Caco-2 (cell line): ENCODE measurements at regions not wholly inside any gene's neighbourhood (a gene's known extent, or its start where the extent isn't known, plus 50 kb on each side); places are given as distances from the start of the nearest gene placed in this dataset.
"Not testable (repeated sequence)": the region's sequence is repeated elsewhere in the genome, so short reads cannot be mapped to it uniquely, and the experiment has no call there.

Experiments
- BruUV-seq: library from RNA; stranded (reverse); fragments of 400-500 nt; replicated peaks from 2 replicates; lab custom pipeline; 2021; lab: Mats Ljungman, UMichigan
- CTCF ChIA-PET: fragments of 300-600 bp; sonication (Branson Sonifier 250); formaldehyde crosslinking; loops from one replicate; lab custom pipeline; 2022; ENCODE audit warnings: antibody characterized with exemption; lab: Charles Lee
- POLR2A ChIA-PET: fragments of 300-600 bp; sonication (Branson Sonifier 250); formaldehyde crosslinking; loops from one replicate; lab custom pipeline; 2022; ENCODE audit warnings: antibody characterized with exemption; lab: Charles Lee
- DNase-seq, 2 experiments: peaks; one replicate each; pipeline versions ENCODE4 v3.0.0 to v3.0.0-alpha.2; 2020 to 2022
- H3K27me3 ChIP-seq: replicated peaks from 2 replicates; pipeline ENCODE4 v1.6.0; 2011; ENCODE audit warnings: low read length; ENCODE audit not compliant: control insufficient read depth, insufficient read depth
- H3K36me3 ChIP-seq: 2 replicates; pipeline ENCODE4 v1.5.1; 2011; ENCODE audit warnings: low read length; ENCODE audit not compliant: control insufficient read depth, insufficient read depth
- H3K4me1 ChIP-seq: fragments of 250-450 bp; sonication (Bioruptor Pico); 2 replicates; pipeline ENCODE4 v1.5.1; 2020; ENCODE audit warnings: mild to moderate bottlenecking
- H3K4me3 ChIP-seq: 2 replicates; pipeline ENCODE4 v1.5.1; 2011; ENCODE audit warnings: low read depth, mild to moderate bottlenecking, control low read depth, low read length
- H3K9me3 ChIP-seq: fragments of 250-450 bp; sonication (Bioruptor Pico); 2 replicates; pipeline ENCODE4 v1.5.1; 2020; ENCODE audit warnings: mild to moderate bottlenecking, moderate library complexity
- H3K27ac Mint-ChIP-seq: one replicate; pipeline ENCODE4 v1.8.0; 2022; ENCODE audit warnings: mixed read lengths; ENCODE audit not compliant: unreplicated experiment
- H3K27me3 Mint-ChIP-seq: one replicate; pipeline ENCODE4 v1.8.0; 2022; ENCODE audit warnings: mixed read lengths; ENCODE audit not compliant: insufficient read depth, unreplicated experiment
- H3K36me3 Mint-ChIP-seq: one replicate; pipeline ENCODE4 v1.8.0; 2022; ENCODE audit warnings: mild to moderate bottlenecking, mixed read lengths; ENCODE audit not compliant: insufficient read depth, unreplicated experiment
- H3K4me1 Mint-ChIP-seq: one replicate; pipeline ENCODE4 v1.8.0; 2022; ENCODE audit warnings: low read depth, mixed read lengths; ENCODE audit not compliant: unreplicated experiment
- H3K4me3 Mint-ChIP-seq: one replicate; pipeline ENCODE4 v1.8.0; 2022; ENCODE audit warnings: mild to moderate bottlenecking, moderate library complexity, mixed read lengths; ENCODE audit not compliant: unreplicated experiment
- H3K9me3 Mint-ChIP-seq: one replicate; pipeline ENCODE4 v1.8.0; 2022; ENCODE audit warnings: mixed read lengths; ENCODE audit not compliant: unreplicated experiment
- intact Hi-C: fragments of 100-400 bp; cut with micrococcal nuclease; formaldehyde crosslinking; loops from one replicate; pipeline ENCODE4 v1.10.0; 2022; ENCODE audit not compliant: unreplicated experiment
- TF ChIP-seq, protein P1 (sequence below), 2 experiments: fragments of 200-600 bp in 1 of 2; IDR thresholded peaks; 1 replicate in 1 of 2; 2 replicates in 1 of 2; pipeline versions ENCODE4 v1.5.1 to v1.8.0; 2011 to 2022; ENCODE audit warnings: antibody characterized with exemption in 1 of 2, control low read depth in 1 of 2, inconsistent platforms in 1 of 2, low read depth in 1 of 2, low read length in 1 of 2, mild to moderate bottlenecking in 1 of 2, moderate library complexity in 1 of 2; ENCODE audit not compliant: insufficient read depth in 1 of 2, severe bottlenecking in 1 of 2, unreplicated experiment in 1 of 2

DNA sequence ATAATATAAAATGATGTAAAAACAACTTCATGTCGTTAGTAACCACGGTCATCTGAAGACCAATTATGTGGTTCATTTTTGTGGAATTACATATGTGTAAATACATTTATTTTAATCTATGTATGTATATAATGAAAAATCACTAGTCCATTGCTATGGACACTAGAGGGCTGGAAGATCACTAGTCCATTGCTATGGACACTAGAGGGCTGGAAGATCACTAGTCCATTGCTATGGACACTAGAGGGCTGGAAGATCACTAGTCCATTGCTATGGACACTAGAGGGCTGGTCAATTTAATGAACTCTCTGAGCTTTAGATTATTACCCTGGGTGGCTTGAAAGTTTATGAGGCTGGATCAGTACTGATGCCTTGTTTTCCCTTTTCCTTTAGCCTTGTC lies 474.5 kb downstream of the CD109 start:
- DNase-seq, H3K36me3 Mint-ChIP-seq, POLR2A ChIA-PET, H3K36me3 ChIP-seq, H3K9me3 Mint-ChIP-seq, H3K27ac Mint-ChIP-seq, H3K27me3 ChIP-seq, H3K4me3 ChIP-seq, intact Hi-C loops, BruUV-seq, H3K4me3 Mint-ChIP-seq, H3K9me3 ChIP-seq, H3K27me3 Mint-ChIP-seq: not testable (repeated sequence)
- CTCF ChIA-PET: interaction anchor here (0.9 kb wide), 1 partner anchor 1039 kb away, joined by 3 read pairs; no protein-coding TSS in a partner anchor
- TF ChIP-seq, protein P1, sequence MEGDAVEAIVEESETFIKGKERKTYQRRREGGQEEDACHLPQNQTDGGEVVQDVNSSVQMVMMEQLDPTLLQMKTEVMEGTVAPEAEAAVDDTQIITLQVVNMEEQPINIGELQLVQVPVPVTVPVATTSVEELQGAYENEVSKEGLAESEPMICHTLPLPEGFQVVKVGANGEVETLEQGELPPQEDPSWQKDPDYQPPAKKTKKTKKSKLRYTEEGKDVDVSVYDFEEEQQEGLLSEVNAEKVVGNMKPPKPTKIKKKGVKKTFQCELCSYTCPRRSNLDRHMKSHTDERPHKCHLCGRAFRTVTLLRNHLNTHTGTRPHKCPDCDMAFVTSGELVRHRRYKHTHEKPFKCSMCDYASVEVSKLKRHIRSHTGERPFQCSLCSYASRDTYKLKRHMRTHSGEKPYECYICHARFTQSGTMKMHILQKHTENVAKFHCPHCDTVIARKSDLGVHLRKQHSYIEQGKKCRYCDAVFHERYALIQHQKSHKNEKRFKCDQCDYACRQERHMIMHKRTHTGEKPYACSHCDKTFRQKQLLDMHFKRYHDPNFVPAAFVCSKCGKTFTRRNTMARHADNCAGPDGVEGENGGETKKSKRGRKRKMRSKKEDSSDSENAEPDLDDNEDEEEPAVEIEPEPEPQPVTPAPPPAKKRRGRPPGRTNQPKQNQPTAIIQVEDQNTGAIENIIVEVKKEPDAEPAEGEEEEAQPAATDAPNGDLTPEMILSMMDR (IDR thresholded peaks at IDR 0.05; ENCODE audit: insufficient read depth in 1 of 2, low read depth in 1 of 2, low read length in 1 of 2, severe bottlenecking in 1 of 2, unreplicated experiment in 1 of 2): peak in 1 of 2 experiments; percentile 32
- peaks cover 13% of the 10 kb centered on the region for H3K4me1 Mint-ChIP-seq
- peaks cover 20% of the 10 kb centered on the region for H3K4me1 ChIP-seq

DNA sequence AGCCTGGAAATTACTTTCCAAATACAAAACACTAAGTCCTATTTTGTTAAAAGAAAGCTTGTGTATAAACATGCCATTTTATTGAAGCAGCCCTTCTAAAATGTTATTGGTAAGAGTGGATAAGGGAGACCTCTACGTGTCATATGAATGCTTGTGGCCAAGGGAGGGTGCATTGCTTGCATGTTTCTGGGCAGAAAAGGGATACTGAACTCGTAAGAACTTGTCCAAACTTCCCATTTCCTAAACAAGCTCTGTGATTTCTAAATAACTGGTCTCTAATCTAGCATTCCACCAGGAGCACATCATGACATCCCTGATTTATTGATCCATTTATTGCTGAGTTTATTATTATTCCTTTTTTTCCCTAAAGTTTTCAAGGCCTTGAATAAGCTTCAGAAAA lies 474.1 kb downstream of the CD109 start:
- Histone ChIP-seq H3K4me3 (no peak overlapping the region), H3K4me1 (peaks cover 21% of the 10 kb centered on the region), H3K36me3 (no peaks in the 10 kb centered on the region), H3K9me3 (0 out of 2 replicates have a peak, but pooled peaks cover 2% of the 10 kb centered on the region), H3K27me3 (no peaks in the 10 kb centered on the region)
- Mint-ChIP-seq H3K27me3 (no peaks in the 10 kb centered on the region), H3K9me3 (peaks cover 4% of the 10 kb centered on the region), H3K27ac (no peak overlapping the region), H3K4me3 (no peak overlapping the region), H3K4me1 (peaks cover 13% of the 10 kb centered on the region), H3K36me3 (no peaks in the 10 kb centered on the region)
- BruUV-seq: no TSS peak
- CTCF ChIA-PET: interaction anchor here (0.9 kb wide), 1 partner anchor 1039 kb away, joined by 3 read pairs; no protein-coding TSS in a partner anchor
- TF ChIP-seq, protein P1 (IDR thresholded peaks at IDR 0.05; ENCODE audit: insufficient read depth in 1 of 2, low read depth in 1 of 2, low read length in 1 of 2, severe bottlenecking in 1 of 2, unreplicated experiment in 1 of 2): no peak
- POLR2A ChIA-PET: no interaction called here
- no peak for DNase-seq
- intact Hi-C loops: no loop called here

DNA sequence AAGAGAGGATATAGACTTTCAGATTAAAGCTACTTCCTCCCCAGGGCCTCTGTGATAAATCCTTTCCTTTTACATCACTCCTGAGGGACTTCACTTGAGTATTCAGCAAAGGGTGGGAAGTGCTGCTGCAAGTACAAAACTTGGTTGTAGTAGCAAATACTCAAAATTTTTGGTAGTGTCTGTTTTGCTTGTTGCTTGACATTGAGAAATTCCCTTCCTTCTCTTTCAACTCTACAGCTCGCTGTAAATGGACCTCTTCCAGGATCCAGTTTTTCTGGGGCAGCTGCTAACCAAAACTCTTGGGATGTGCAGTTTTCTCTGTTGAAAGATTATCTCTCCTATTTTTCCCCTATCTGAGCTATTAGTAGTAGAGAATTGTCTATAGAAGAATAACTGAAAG lies 472.0 kb downstream of the CD109 start:
- H3K36me3 Mint-ChIP-seq: no peaks in the 10 kb centered on the region
- H3K27ac Mint-ChIP-seq: no peak overlapping the region
- H3K4me3 ChIP-seq: no peak overlapping the region
- peaks cover 21% of the 10 kb centered on the region for H3K4me1 ChIP-seq
- 0 out of 2 replicates have a peak, but pooled peaks cover 2% of the 10 kb centered on the region for H3K9me3 ChIP-seq
- TF ChIP-seq, protein P1 (IDR thresholded peaks at IDR 0.05; ENCODE audit: insufficient read depth in 1 of 2, low read depth in 1 of 2, low read length in 1 of 2, severe bottlenecking in 1 of 2, unreplicated experiment in 1 of 2): no peak
- DNase-seq: no peak
- BruUV-seq: no TSS peak
- ChIA-PET CTCF (no interaction called here), POLR2A (no interaction called here)
- intact Hi-C loops: loop anchor here (2.0 kb wide), 1 partner anchor 29 kb away; no protein-coding TSS in a partner anchor
- no peaks in the 10 kb centered on the region for H3K27me3 Mint-ChIP-seq
- H3K36me3 ChIP-seq: no peaks in the 10 kb centered on the region
- H3K4me1 Mint-ChIP-seq: peaks cover 13% of the 10 kb centered on the region
- no peaks in the 10 kb centered on the region for H3K9me3 Mint-ChIP-seq
- no peaks in the 10 kb centered on the region for H3K27me3 ChIP-seq
- H3K4me3 Mint-ChIP-seq: no peak overlapping the region
